ENCODE measurements at regions not wholly inside any gene's neighbourhood (a gene's known extent, or its start where the extent isn't known, plus 50 kb on each side); places are given as distances from the start of the nearest gene placed in this dataset.

DNA sequence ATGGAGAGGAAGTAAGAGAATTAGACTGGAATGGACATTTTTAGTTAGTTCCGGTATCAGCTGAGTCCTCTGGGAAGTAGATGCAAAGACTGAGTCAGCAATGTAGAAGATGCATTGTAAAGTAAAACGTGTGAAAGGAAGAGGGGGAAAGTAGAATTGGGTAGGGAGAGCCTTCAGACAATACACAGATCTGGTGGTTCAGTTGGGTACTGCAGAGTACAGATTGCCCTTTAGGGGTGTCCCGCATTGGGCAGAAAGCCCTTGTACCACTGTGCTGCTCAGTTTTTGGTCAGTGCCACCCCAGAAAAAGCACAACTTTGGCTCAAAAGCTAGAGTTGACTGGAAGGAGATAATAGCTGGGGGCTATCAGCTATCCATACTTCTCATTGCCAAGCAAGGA is 247.4 kb downstream of the KBTBD8 start:
- TF ChIP-seq EZH2 (IDR thresholded peaks at IDR 0.05; ENCODE audit: low read length, unreplicated experiment): no peak
- TF ChIP-seq, protein P1, sequence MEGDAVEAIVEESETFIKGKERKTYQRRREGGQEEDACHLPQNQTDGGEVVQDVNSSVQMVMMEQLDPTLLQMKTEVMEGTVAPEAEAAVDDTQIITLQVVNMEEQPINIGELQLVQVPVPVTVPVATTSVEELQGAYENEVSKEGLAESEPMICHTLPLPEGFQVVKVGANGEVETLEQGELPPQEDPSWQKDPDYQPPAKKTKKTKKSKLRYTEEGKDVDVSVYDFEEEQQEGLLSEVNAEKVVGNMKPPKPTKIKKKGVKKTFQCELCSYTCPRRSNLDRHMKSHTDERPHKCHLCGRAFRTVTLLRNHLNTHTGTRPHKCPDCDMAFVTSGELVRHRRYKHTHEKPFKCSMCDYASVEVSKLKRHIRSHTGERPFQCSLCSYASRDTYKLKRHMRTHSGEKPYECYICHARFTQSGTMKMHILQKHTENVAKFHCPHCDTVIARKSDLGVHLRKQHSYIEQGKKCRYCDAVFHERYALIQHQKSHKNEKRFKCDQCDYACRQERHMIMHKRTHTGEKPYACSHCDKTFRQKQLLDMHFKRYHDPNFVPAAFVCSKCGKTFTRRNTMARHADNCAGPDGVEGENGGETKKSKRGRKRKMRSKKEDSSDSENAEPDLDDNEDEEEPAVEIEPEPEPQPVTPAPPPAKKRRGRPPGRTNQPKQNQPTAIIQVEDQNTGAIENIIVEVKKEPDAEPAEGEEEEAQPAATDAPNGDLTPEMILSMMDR (conservative IDR thresholded peaks at IDR 0.05; ENCODE audit: low read depth, low read length): no peak

Data from PC-3 (cell line).